ENCODE measurements at regions not wholly inside any gene's neighbourhood (a gene's known extent, or its start where the extent isn't known, plus 50 kb on each side); places are given as distances from the start of the nearest gene placed in this dataset.

DNA sequence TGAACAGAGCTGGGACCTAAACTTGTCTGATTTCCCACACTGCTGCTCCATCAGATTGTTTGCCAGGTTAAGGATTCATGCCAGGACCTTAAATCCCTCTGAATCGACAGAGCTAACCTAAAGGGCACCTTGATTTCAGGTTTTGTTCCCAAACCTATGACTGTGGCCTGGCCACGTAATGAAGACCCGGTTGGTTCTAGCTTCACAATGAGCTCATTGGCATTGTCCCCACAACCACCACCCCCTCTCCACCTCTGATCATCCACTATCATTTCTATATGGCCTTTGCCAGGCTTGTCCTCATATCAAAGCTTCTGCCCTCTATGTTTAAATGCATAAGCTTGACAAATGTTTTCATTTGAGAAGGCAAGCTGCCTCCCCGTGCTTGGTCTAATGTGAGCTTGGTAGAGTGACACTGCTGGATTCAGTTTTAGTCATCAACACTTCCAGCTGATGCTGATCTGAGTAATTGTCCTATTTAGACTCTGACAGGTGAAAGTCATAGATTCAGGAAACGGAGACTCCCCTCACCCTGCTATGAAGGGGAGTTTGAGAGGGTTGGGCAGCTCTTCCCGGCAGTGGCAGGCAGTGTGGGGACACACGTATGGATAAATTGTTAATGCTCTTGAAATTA lies 407.1 kb upstream of the CFAP20DC start:
- DNase-seq (ENCODE audit: insufficient read length, low spot score) (no peak), FAIRE-seq (peak; percentile 89)
- TF ChIP-seq TAF1 (IDR thresholded peaks at IDR 0.05; ENCODE audit: low read depth, low read length), result no peak
- no peak for TF ChIP-seq POLR2A (IDR thresholded peaks at IDR 0.05; ENCODE audit: low read depth, low read length)
- no peak for TF ChIP-seq POLR2AphosphoS5 (IDR thresholded peaks at IDR 0.05; ENCODE audit: low read depth, low read length)
- TF ChIP-seq POU2F2 (IDR thresholded peaks at IDR 0.05; ENCODE audit: low read depth, low read length), result no peak
- TF ChIP-seq SPI1 (IDR thresholded peaks at IDR 0.05; ENCODE audit: low read depth, low read length), result no peak
- TF ChIP-seq PAX5 (IDR thresholded peaks at IDR 0.05; ENCODE audit: insufficient read depth, low read length, severe bottlenecking), result no peak

DNA sequence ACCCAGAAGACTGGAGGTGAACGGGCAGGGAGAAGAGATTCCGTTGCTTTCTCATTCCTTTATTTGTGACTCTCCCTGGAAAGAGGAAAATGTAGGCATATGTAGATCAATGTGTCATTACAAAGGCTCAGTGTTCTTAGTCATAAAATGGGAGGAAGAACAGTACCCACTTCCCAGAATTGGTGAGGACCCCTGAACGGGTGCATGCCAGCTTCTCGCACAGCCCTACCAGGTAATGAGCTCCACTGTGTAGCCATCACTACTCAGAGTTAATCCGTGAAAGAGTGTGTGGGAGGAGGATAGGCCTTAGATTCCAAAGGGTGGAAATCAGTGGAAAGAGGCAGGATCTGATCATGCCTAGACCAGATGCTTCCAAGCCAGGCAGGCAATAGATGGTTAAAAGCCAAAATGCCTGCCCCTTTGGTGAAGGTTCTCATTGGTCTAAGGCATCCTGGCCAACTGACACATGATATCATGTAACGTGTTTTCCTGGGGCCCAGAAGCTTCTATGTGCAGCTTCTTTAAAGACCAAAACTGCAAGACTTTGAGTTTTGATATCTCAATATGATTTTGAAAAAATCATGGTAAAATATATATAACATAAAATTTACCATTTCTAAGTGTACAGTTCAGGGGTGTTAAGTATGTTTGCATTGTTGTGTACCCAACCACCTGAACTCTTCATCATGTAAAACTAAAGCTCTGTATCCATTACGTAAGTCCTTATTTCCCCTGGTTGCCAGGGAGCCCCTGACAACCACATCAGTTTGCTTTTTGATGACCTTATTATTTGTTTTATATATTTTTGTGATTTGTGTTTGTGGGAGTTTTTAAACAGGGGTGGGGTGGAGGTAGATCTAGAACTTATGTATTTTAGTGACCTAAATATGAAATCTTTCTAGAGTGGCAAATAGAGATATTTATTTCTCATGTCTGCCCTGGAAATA lies 402.2 kb upstream of the CFAP20DC start:
- TF ChIP-seq SPI1 (IDR thresholded peaks at IDR 0.05; ENCODE audit: low read depth, low read length) (no peak), POLR2A (IDR thresholded peaks at IDR 0.05; ENCODE audit: low read depth, low read length) (no peak), POLR2AphosphoS5 (IDR thresholded peaks at IDR 0.05; ENCODE audit: low read depth, low read length) (no peak), POU2F2 (IDR thresholded peaks at IDR 0.05; ENCODE audit: low read depth, low read length) (no peak), TAF1 (IDR thresholded peaks at IDR 0.05; ENCODE audit: low read depth, low read length) (no peak), PAX5 (IDR thresholded peaks at IDR 0.05; ENCODE audit: insufficient read depth, low read length, severe bottlenecking) (no peak)
- FAIRE-seq (no peak), DNase-seq (ENCODE audit: insufficient read length, low spot score) (no peak)

DNA sequence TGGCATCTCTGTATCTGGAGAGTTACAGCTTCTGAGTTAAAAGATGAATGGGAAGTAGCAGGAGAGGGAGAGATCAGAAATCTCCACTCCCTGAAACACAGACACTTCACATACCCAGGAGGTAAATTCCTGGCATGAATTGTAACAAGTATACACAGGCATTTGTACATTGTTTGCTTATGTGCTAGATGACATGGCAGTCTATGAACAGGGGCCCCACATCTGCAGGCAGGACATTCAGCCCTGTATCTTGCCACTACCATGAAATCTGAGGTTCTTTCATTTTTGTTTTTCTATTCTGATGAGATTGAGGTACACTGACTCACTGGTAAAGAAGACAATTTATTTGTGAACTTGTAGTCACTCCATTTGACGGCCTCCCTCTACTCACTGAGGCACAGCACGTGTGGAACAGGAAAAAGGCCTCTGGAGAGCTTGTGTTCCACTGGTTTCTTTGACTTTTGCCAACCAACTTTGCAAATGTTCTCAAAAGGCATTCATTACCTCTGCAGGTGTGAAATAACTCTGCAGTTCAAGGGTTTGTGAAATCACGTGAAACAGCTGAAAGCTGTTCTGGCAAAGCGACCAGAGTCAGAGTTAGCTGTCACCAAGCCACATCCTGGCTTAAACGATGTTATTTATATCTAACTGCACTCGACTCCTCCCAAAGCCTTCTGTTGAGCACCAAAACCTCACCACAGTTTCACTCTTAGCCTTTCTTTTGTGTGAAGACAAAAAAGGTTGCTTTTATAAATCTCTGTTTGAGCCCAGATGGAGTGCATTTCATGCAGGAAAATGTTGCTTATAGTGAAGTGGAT lies 401.3 kb upstream of the CFAP20DC start:
- DNase-seq (ENCODE audit: insufficient read length, low spot score) (peak; percentile 23), FAIRE-seq (peak; percentile 95)
- no peak for TF ChIP-seq SPI1 (IDR thresholded peaks at IDR 0.05; ENCODE audit: low read depth, low read length)
- TF ChIP-seq TAF1 (IDR thresholded peaks at IDR 0.05; ENCODE audit: low read depth, low read length), result peak; percentile 40; the same call in 1 of the 2 replicates

DNA sequence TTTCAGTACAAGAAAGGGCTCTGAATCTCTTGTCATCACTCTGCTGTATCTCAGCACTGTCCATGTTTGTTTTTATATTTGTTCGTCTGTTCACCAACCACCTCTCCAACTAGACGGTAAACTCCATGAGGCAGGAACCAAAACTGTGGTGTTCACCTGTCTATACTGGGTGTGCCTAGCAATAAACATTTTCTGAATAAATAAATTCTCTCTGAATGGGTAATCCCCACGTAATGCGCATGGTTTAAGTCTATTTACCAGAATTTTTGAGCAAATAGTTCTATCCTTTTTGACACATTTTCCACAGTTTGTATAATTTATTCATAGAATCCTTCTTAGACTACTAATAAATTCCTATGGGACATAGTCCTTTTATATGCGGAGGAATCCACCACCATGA lies 400.6 kb upstream of the CFAP20DC start:
- FAIRE-seq (no peak), DNase-seq (ENCODE audit: insufficient read length, low spot score) (no peak)
- TF ChIP-seq PAX5 (IDR thresholded peaks at IDR 0.05; ENCODE audit: insufficient read depth, low read length, severe bottlenecking) (no peak), SPI1 (IDR thresholded peaks at IDR 0.05; ENCODE audit: low read depth, low read length) (no peak), POU2F2 (IDR thresholded peaks at IDR 0.05; ENCODE audit: low read depth, low read length) (no peak), POLR2AphosphoS5 (IDR thresholded peaks at IDR 0.05; ENCODE audit: low read depth, low read length) (no peak), TAF1 (IDR thresholded peaks at IDR 0.05; ENCODE audit: low read depth, low read length) (no peak), POLR2A (IDR thresholded peaks at IDR 0.05; ENCODE audit: low read depth, low read length) (no peak)

DNA sequence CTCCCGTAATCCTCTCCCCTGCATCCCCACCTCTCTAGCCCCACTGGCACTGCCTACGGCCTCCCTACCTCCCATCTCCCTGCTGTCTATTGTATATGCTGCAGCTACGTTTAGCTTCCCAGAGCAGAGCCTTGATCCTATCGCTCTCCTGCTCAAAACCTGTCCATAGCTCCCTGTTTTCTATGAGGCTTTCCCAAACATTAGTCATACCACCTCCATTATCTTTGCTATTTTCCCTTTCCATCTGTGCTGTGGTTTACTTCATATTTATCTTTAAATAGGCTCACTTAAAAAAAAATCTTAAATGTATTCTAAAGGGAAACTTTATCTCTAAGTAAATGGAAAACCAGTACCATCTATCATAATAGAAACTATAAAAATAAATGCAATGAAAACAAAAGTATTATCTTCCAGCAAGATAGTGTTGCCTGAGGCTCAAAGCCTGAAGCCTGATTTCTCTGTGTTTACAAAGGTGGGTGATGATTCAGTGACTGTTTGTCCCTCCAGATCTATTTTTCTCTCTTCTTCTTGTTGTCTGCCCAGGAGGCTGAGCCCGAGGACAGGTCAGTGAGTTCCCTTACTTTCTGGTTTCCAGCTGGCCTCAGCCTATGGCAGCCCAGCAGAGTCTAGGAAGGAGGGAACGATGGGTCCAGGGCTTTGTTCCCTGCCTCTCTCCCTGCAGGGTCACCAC lies 397.1 kb upstream of the CFAP20DC start:
- DNase-seq (ENCODE audit: insufficient read length, low spot score) (no peak), FAIRE-seq (no peak)
- TF ChIP-seq PAX5 (IDR thresholded peaks at IDR 0.05; ENCODE audit: insufficient read depth, low read length, severe bottlenecking), result no peak
- TF ChIP-seq POLR2A (IDR thresholded peaks at IDR 0.05; ENCODE audit: low read depth, low read length), result no peak
- no peak for TF ChIP-seq SPI1 (IDR thresholded peaks at IDR 0.05; ENCODE audit: low read depth, low read length)
- no peak for TF ChIP-seq POU2F2 (IDR thresholded peaks at IDR 0.05; ENCODE audit: low read depth, low read length)
- TF ChIP-seq TAF1 (IDR thresholded peaks at IDR 0.05; ENCODE audit: low read depth, low read length), result no peak
- no peak for TF ChIP-seq POLR2AphosphoS5 (IDR thresholded peaks at IDR 0.05; ENCODE audit: low read depth, low read length)

DNA sequence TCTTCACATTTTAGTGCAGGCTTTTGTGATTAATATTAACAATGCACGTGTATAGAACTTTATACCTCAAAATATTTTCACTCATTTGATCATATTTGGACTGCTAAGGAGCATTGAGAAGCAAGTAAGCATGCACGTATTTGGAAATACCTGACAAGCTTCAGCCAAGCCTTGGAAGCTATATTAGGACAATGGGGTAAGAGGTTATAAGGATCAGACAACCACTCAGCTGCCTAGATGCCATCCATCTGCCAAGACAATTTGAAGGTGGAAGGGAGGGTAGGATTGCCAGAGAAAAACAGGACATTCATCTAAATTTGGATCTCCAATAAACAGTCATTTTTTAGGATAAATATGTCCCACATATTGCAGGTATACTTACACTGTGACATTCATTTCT lies 394.9 kb upstream of the CFAP20DC start:
- TF ChIP-seq TAF1 (IDR thresholded peaks at IDR 0.05; ENCODE audit: low read depth, low read length), result no peak
- TF ChIP-seq POU2F2 (IDR thresholded peaks at IDR 0.05; ENCODE audit: low read depth, low read length), result no peak
- no peak for TF ChIP-seq POLR2A (IDR thresholded peaks at IDR 0.05; ENCODE audit: low read depth, low read length)
- TF ChIP-seq SPI1 (IDR thresholded peaks at IDR 0.05; ENCODE audit: low read depth, low read length), result no peak
- no peak for TF ChIP-seq POLR2AphosphoS5 (IDR thresholded peaks at IDR 0.05; ENCODE audit: low read depth, low read length)
- TF ChIP-seq PAX5 (IDR thresholded peaks at IDR 0.05; ENCODE audit: insufficient read depth, low read length, severe bottlenecking), result no peak
- DNase-seq (ENCODE audit: insufficient read length, low spot score), result no peak
- peak; percentile 82 for FAIRE-seq

DNA sequence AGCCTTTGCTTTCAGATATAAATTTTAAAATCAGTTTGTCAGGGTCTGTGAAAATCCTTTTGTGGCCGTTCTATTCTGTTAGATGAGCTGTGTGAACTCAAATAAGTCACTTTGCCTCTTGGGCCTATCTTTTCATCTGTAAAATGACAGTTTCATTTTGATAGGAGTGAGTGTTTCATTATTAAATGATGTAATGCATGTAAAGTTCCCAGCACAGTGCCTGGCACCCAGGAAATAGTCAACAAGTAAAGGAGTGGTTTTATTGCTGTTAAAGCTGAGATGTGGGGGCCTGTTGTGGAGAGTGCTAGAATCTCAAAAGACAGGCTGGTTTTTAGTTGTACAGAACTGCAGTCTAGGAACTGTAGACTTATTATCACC lies 394.5 kb upstream of the CFAP20DC start:
- TF ChIP-seq POU2F2 (IDR thresholded peaks at IDR 0.05; ENCODE audit: low read depth, low read length), result no peak
- TF ChIP-seq POLR2A (IDR thresholded peaks at IDR 0.05; ENCODE audit: low read depth, low read length), result no peak
- TF ChIP-seq POLR2AphosphoS5 (IDR thresholded peaks at IDR 0.05; ENCODE audit: low read depth, low read length), result no peak
- no peak for TF ChIP-seq TAF1 (IDR thresholded peaks at IDR 0.05; ENCODE audit: low read depth, low read length)
- TF ChIP-seq PAX5 (IDR thresholded peaks at IDR 0.05; ENCODE audit: insufficient read depth, low read length, severe bottlenecking), result no peak
- no peak for TF ChIP-seq SPI1 (IDR thresholded peaks at IDR 0.05; ENCODE audit: low read depth, low read length)
- no peak for DNase-seq (ENCODE audit: insufficient read length, low spot score)
- no peak for FAIRE-seq

DNA sequence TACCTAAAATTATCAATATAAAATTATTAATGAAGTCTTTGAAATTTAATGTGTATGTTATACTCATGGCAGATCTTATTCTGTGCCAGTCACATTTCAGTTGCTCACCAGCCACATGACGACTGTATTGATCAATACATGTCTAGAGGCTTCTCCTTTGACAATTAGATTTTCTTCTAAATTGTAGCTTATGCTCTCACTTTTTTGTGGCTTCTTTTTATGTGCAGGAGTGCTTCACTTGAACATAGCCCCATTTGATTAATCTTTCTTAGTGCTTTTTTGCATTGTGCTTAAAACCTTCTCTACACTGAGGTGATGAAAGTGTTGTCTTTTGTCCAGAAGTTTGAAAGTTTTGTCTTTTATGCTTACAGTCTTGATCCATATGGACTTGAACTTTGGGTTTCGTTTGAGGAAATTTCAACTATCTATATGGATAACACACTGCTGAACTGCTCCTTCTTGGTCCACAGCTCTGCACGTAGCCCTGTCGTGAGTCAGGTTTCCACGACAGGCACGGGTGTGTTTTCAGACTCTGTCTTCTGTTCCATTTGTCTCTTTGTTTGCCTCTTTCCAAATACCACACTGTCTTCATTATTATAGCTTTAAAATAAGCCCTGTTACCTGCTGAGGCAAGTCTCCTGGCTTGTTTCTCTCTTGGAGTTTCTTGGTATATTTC lies 393.9 kb upstream of the CFAP20DC start:
- no peak for TF ChIP-seq PAX5 (IDR thresholded peaks at IDR 0.05; ENCODE audit: insufficient read depth, low read length, severe bottlenecking)
- TF ChIP-seq TAF1 (IDR thresholded peaks at IDR 0.05; ENCODE audit: low read depth, low read length), result no peak
- no peak for TF ChIP-seq POLR2A (IDR thresholded peaks at IDR 0.05; ENCODE audit: low read depth, low read length)
- TF ChIP-seq SPI1 (IDR thresholded peaks at IDR 0.05; ENCODE audit: low read depth, low read length), result no peak
- no peak for TF ChIP-seq POLR2AphosphoS5 (IDR thresholded peaks at IDR 0.05; ENCODE audit: low read depth, low read length)
- TF ChIP-seq POU2F2 (IDR thresholded peaks at IDR 0.05; ENCODE audit: low read depth, low read length), result no peak
- DNase-seq (ENCODE audit: insufficient read length, low spot score), result no peak
- peak; percentile 28 for FAIRE-seq

Measured in GM12891 (cell line).